MCF 10A (cell line): ENCODE measurements at regions not wholly inside any gene's neighbourhood (a gene's known extent, or its start where the extent isn't known, plus 50 kb on each side); places are given as distances from the start of the nearest gene placed in this dataset.

Source experiments
- BruUV-seq: library from RNA; stranded (reverse); fragments of 400-500 nt; replicated peaks from 2 replicates; lab custom pipeline; 2021; lab: Mats Ljungman, UMichigan
- CTCF ChIA-PET: fragments of 300-600 bp; sonication (Branson Sonifier 250); formaldehyde crosslinking; extraction: SDS; loops from one replicate; lab custom pipeline; 2021; ENCODE audit warnings: antibody characterized with exemption, inconsistent platforms; lab: Yijun Ruan, JAX
- POLR2A ChIA-PET: fragments of 300-600, 350-650 bp; sonication (Branson Sonifier 250); formaldehyde crosslinking; extraction: SDS; loops from one replicate; lab custom pipeline; 2020; ENCODE audit warnings: antibody characterized with exemption, inconsistent platforms; lab: Yijun Ruan, JAX
- DNase-seq: peaks from one replicate; pipeline ENCODE4 v3.0.0-alpha.2; 2018; ENCODE audit not compliant: unreplicated experiment
- H3K27ac Mint-ChIP-seq: one replicate; pipeline ENCODE4 v1.8.0; 2022; ENCODE audit warnings: mild to moderate bottlenecking, low read depth, mixed read lengths; ENCODE audit not compliant: unreplicated experiment
- H3K27me3 Mint-ChIP-seq: one replicate; pipeline ENCODE4 v1.8.0; 2022; ENCODE audit warnings: mixed read lengths; ENCODE audit not compliant: insufficient read depth, unreplicated experiment
- H3K36me3 Mint-ChIP-seq: one replicate; pipeline ENCODE4 v1.8.0; 2022; ENCODE audit warnings: mild to moderate bottlenecking, moderate library complexity, mixed read lengths; ENCODE audit not compliant: insufficient read depth, unreplicated experiment
- H3K4me1 Mint-ChIP-seq: one replicate; pipeline ENCODE4 v1.8.0; 2022; ENCODE audit warnings: mixed read lengths; ENCODE audit not compliant: insufficient read depth, unreplicated experiment
- H3K4me3 Mint-ChIP-seq: one replicate; pipeline ENCODE4 v1.8.0; 2022; ENCODE audit warnings: mild to moderate bottlenecking, moderate library complexity, mixed read lengths; ENCODE audit not compliant: unreplicated experiment
- H3K9me3 Mint-ChIP-seq: one replicate; pipeline ENCODE4 v1.8.0; 2022; ENCODE audit warnings: mixed read lengths; ENCODE audit not compliant: unreplicated experiment
- CTCF ChIP-seq: fragments of 200-600 bp; IDR thresholded peaks from one replicate; pipeline ENCODE4 v1.8.0; 2022; ENCODE audit warnings: antibody characterized with exemption, mild to moderate bottlenecking; ENCODE audit not compliant: unreplicated experiment
- intact Hi-C: fragments of 100-400 bp; cut with micrococcal nuclease; formaldehyde crosslinking; loops from 2 replicates; pipeline ENCODE4 v1.14.1; 2022

GRCh38 chr22:47816121-47816862, 1053.8 kb downstream of the TBC1D22A start:
- TF ChIP-seq CTCF: no peak
- no peak overlapping the region for H3K4me3 Mint-ChIP-seq
- peaks cover 6% of the 10 kb centered on the region for H3K4me1 Mint-ChIP-seq
- BruUV-seq: no TSS peak
- ChIA-PET CTCF (no interaction called here), POLR2A (no interaction called here)
- H3K27ac Mint-ChIP-seq: no peak overlapping the region
- peaks cover 14% of the 10 kb centered on the region for H3K9me3 Mint-ChIP-seq
- intact Hi-C loops: no loop called here
- DNase-seq: no peak
- no peaks in the 10 kb centered on the region for H3K36me3 Mint-ChIP-seq
- H3K27me3 Mint-ChIP-seq: peaks cover 28% of the 10 kb centered on the region

GRCh38 chr22:47814474-47814873, 1052.0 kb downstream of the TBC1D22A start:
- Mint-ChIP-seq H3K9me3 (peaks cover 21% of the 10 kb centered on the region), H3K4me1 (peaks cover 6% of the 10 kb centered on the region), H3K4me3 (no peak overlapping the region), H3K36me3 (no peaks in the 10 kb centered on the region), H3K27me3 (peaks cover 28% of the 10 kb centered on the region), H3K27ac (no peak overlapping the region)
- no peak for DNase-seq
- POLR2A ChIA-PET: no interaction called here
- TF ChIP-seq CTCF: no peak
- CTCF ChIA-PET: no interaction called here
- intact Hi-C loops: no loop called here
- no TSS peak for BruUV-seq

GRCh38 chr22:47813661-47814060, 1051.2 kb downstream of the TBC1D22A start:
- CTCF ChIA-PET: interaction anchor here (0.6 kb wide), 1 partner anchor 681 kb away, joined by 3 read pairs; no protein-coding TSS in a partner anchor
- Mint-ChIP-seq H3K9me3 (peaks cover 23% of the 10 kb centered on the region), H3K27me3 (peaks cover 28% of the 10 kb centered on the region), H3K27ac (no peak overlapping the region), H3K4me3 (no peak overlapping the region), H3K4me1 (peaks cover 6% of the 10 kb centered on the region), H3K36me3 (no peaks in the 10 kb centered on the region)
- BruUV-seq: no TSS peak
- DNase-seq: no peak
- intact Hi-C loops: no loop called here
- TF ChIP-seq CTCF: no peak
- POLR2A ChIA-PET: no interaction called here

- no TSS peak for BruUV-seq
- ChIA-PET CTCF (interaction anchor here (0.7 kb wide), 1 partner anchor 1112 kb away, joined by 4 read pairs; no protein-coding TSS in a partner anchor), POLR2A (no interaction called here)
- intact Hi-C loops: no loop called here
- Mint-ChIP-seq H3K4me1 (peaks cover 6% of the 10 kb centered on the region), H3K9me3 (peaks cover 16% of the 10 kb centered on the region), H3K4me3 (no peak overlapping the region), H3K27me3 (peaks cover 27% of the 10 kb centered on the region), H3K36me3 (no peaks in the 10 kb centered on the region), H3K27ac (no peak overlapping the region)
- DNase-seq: no peak
- TF ChIP-seq CTCF: no peak
These were observed 1049.5 kb downstream of the TBC1D22A start for GRCh38 chr22:47811971-47812370.
